ENCODE measurements at regions not wholly inside any gene's neighbourhood (a gene's known extent, or its start where the extent isn't known, plus 50 kb on each side); places are given as distances from the start of the nearest gene placed in this dataset.

DNA sequence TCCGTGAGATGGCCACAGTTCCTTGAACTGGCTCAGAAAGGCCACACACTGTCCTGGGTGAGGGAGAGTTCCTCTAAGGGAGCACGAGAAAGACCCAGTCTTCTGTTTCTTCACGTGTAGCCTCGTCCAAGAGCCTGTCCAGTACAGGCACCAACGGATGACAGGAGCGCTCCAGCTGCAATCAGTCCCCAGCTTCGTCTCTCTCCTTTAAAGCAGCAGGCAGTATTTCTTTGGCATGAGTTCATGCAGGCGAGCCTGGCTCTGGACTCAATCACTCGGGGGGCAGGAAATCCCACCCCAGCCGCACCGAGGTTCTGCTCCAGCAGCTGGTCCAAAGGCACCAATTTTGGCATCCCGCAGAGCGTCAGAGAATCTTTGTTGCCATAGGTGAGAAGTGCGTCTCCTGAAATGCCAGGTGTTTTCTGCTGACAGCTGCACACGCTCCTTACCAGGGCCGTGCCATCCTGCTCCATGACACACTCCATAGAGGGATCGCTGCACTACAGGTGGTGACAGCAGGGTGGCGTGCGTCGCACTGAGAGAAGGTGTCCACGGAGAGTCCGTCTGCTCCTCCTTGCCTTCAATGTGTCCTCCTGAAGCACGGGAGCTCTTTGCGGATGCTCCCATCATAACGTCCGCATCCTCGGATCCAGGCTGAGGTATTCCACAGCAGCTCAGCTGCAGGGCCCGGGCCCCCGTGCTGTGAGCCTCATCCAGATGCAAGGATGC is 59.6 kb upstream of the AFDN start:
- Histone ChIP-seq H3K4me1 (peaks cover 2% of the 10 kb centered on the region; the same call in 1 of the 2 replicates), H3K9me3 (no peaks in the 10 kb centered on the region), H3K36me3 (ENCODE audit: control insufficient read depth, insufficient read depth, low read length) (no peaks in the 10 kb centered on the region), H3K4me3 (ENCODE audit: low read depth, low read length) (no peak overlapping the region), H3K27me3 (replicated peaks; ENCODE audit: control insufficient read depth, insufficient read depth, low read length) (no peaks in the 10 kb centered on the region)
- Mint-ChIP-seq H3K36me3 (ENCODE audit: insufficient read depth, unreplicated experiment) (no peaks in the 10 kb centered on the region), H3K4me3 (ENCODE audit: unreplicated experiment) (no peak overlapping the region), H3K9me3 (ENCODE audit: unreplicated experiment) (no peaks in the 10 kb centered on the region), H3K27ac (ENCODE audit: unreplicated experiment) (no peak overlapping the region), H3K4me1 (ENCODE audit: low read depth, unreplicated experiment) (peaks cover 7% of the 10 kb centered on the region), H3K27me3 (ENCODE audit: insufficient read depth, unreplicated experiment) (no peaks in the 10 kb centered on the region)
- no peak for DNase-seq
- ChIA-PET CTCF (no interaction called here), POLR2A (no interaction called here)
- BruUV-seq (replicated peaks): no TSS peak
- intact Hi-C loops (cut with micrococcal nuclease; ENCODE audit: unreplicated experiment): no loop called here
- TF ChIP-seq, protein P1, sequence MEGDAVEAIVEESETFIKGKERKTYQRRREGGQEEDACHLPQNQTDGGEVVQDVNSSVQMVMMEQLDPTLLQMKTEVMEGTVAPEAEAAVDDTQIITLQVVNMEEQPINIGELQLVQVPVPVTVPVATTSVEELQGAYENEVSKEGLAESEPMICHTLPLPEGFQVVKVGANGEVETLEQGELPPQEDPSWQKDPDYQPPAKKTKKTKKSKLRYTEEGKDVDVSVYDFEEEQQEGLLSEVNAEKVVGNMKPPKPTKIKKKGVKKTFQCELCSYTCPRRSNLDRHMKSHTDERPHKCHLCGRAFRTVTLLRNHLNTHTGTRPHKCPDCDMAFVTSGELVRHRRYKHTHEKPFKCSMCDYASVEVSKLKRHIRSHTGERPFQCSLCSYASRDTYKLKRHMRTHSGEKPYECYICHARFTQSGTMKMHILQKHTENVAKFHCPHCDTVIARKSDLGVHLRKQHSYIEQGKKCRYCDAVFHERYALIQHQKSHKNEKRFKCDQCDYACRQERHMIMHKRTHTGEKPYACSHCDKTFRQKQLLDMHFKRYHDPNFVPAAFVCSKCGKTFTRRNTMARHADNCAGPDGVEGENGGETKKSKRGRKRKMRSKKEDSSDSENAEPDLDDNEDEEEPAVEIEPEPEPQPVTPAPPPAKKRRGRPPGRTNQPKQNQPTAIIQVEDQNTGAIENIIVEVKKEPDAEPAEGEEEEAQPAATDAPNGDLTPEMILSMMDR (IDR thresholded peaks at IDR 0.05; ENCODE audit: insufficient read depth in 1 of 2, low read depth in 1 of 2, low read length in 1 of 2, severe bottlenecking in 1 of 2, unreplicated experiment in 1 of 2): no peak

GRCh38 chr6:167767715-167768107 is 59.0 kb upstream of the AFDN start:
- Mint-ChIP-seq H3K4me1 (ENCODE audit: low read depth, unreplicated experiment) (peaks cover 1% of the 10 kb centered on the region), H3K27ac (ENCODE audit: unreplicated experiment) (no peak overlapping the region), H3K9me3 (ENCODE audit: unreplicated experiment) (no peaks in the 10 kb centered on the region), H3K27me3 (ENCODE audit: insufficient read depth, unreplicated experiment) (no peaks in the 10 kb centered on the region), H3K36me3 (ENCODE audit: insufficient read depth, unreplicated experiment) (no peaks in the 10 kb centered on the region), H3K4me3 (ENCODE audit: unreplicated experiment) (no peak overlapping the region)
- no TSS peak for BruUV-seq (replicated peaks)
- H3K4me1 ChIP-seq: no peaks in the 10 kb centered on the region
- no peak overlapping the region for H3K4me3 ChIP-seq (ENCODE audit: low read depth, low read length)
- CTCF ChIA-PET: no interaction called here
- TF ChIP-seq, protein P1 (IDR thresholded peaks at IDR 0.05; ENCODE audit: insufficient read depth in 1 of 2, low read depth in 1 of 2, low read length in 1 of 2, severe bottlenecking in 1 of 2, unreplicated experiment in 1 of 2): no peak
- POLR2A ChIA-PET: no interaction called here
- DNase-seq: no peak
- intact Hi-C loops (cut with micrococcal nuclease; ENCODE audit: unreplicated experiment): no loop called here
- H3K36me3 ChIP-seq (ENCODE audit: control insufficient read depth, insufficient read depth, low read length): no peaks in the 10 kb centered on the region
- H3K27me3 ChIP-seq (replicated peaks; ENCODE audit: control insufficient read depth, insufficient read depth, low read length): no peaks in the 10 kb centered on the region
- H3K9me3 ChIP-seq: no peaks in the 10 kb centered on the region

DNA sequence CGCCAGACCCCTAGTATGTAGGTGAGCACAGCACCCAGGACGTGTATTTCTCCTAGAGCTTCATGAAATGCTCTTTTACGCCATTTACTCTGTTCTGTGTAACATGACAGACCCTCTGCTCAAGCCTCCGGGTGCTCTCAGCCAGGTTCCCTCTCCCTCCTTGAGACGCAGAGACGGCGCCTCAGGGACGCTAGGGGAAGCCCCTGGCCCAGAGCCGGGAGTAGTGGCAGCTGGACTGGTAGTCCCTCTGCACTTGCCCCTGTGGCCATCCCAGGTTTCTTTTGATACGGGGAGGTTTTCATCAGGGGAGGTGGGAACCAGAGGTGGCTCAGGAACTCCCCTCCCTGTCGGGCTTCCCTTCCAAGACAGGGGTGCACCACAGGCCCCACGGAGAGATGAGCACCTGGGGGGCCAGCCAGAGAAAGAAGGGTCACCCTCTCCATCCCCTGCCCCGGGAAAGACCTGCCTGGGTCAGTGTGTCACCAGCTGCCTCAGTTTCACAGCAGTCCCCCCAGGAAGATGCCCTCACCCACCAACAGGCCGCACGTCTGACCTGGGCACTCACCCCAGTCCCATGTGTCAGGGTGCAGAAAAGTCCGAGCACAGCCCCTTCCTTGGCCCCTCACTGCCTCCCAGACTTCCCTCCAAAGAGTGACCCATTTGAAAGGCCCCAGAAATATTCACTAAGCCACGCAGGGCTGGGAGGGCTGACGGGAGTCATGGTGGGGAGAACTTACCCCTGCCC is 58.1 kb upstream of the AFDN start:
- Mint-ChIP-seq H3K27ac (ENCODE audit: unreplicated experiment) (no peak overlapping the region), H3K9me3 (ENCODE audit: unreplicated experiment) (no peaks in the 10 kb centered on the region), H3K27me3 (ENCODE audit: insufficient read depth, unreplicated experiment) (no peaks in the 10 kb centered on the region), H3K4me1 (ENCODE audit: low read depth, unreplicated experiment) (no peaks in the 10 kb centered on the region), H3K4me3 (ENCODE audit: unreplicated experiment) (no peak overlapping the region), H3K36me3 (ENCODE audit: insufficient read depth, unreplicated experiment) (no peaks in the 10 kb centered on the region)
- ChIA-PET POLR2A (no interaction called here), CTCF (no interaction called here)
- H3K4me3 ChIP-seq (ENCODE audit: low read depth, low read length): no peak overlapping the region
- no TSS peak for BruUV-seq (replicated peaks)
- H3K4me1 ChIP-seq: no peaks in the 10 kb centered on the region
- DNase-seq: no peak
- intact Hi-C loops (cut with micrococcal nuclease; ENCODE audit: unreplicated experiment): no loop called here
- TF ChIP-seq, protein P1 (IDR thresholded peaks at IDR 0.05; ENCODE audit: insufficient read depth in 1 of 2, low read depth in 1 of 2, low read length in 1 of 2, severe bottlenecking in 1 of 2, unreplicated experiment in 1 of 2): no peak
- H3K36me3 ChIP-seq (ENCODE audit: control insufficient read depth, insufficient read depth, low read length): no peaks in the 10 kb centered on the region
- no peaks in the 10 kb centered on the region for H3K9me3 ChIP-seq
- no peaks in the 10 kb centered on the region for H3K27me3 ChIP-seq (replicated peaks; ENCODE audit: control insufficient read depth, insufficient read depth, low read length)
